HT-29 (cell line): ENCODE measurements at regions not wholly inside any gene's neighbourhood (a gene's known extent, or its start where the extent isn't known, plus 50 kb on each side); places are given as distances from the start of the nearest gene placed in this dataset.

ENCODE experiments used
- DNase-seq: peaks from one replicate; pipeline ENCODE4 v3.0.0-alpha.2; 2015; ENCODE audit warnings: low spot score

DNA sequence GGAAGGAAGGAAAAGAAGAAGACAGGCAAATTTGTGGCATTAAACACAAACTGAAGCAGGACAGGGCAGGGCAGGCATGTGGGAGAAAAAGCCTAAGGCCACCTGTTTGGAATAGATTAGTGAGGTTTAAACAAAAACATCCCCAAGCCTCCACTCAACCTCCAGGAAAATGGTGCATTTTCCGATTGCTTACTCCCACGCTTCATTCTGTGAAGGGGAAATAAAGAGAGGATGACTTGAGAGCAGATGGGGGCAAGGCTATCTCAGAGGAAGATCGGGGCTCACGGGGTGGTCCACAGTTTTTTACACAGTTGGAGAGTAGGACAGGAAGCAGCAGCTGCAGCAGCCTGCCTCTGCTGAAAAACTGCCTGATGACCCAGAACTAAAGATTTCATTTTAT, 250.9 kb downstream of the DUSP6 start:
- DNase-seq: no peak

DNA sequence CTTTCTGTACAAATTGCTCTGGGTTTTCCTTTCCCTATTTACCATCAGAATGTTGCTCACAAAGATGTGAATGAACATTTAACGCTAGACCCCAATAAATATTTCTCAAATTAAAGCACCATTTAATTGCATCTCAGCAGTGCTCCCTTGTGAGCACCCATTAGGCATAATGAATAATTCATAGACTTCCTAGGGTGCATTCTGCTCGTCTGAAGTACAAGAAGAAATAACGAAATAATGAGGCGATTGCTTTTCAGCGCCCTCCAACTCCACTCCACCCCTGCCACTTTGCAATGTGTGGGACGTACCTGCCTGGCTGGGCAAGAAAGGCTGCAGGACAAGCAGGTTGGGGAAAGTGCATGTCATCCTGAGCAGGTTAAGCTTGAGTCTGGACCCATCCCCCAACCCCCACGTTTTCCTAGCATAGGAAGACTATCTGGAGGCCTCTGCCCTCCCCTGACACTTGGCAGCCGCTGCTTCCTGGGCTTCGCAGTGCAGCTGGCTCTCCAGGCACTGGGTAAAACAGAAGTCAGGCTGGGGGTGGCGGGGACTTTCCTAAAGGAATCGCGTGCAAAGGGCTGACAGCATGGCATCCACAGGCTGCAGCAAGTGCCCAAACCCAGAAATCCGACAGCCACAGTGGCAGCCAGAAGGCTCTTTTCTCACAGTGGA, 253.7 kb downstream of the DUSP6 start:
- DNase-seq: no peak

GRCh38 chr12:89092297-89092696, 260.0 kb downstream of the DUSP6 start:
- no peak for DNase-seq

DNA sequence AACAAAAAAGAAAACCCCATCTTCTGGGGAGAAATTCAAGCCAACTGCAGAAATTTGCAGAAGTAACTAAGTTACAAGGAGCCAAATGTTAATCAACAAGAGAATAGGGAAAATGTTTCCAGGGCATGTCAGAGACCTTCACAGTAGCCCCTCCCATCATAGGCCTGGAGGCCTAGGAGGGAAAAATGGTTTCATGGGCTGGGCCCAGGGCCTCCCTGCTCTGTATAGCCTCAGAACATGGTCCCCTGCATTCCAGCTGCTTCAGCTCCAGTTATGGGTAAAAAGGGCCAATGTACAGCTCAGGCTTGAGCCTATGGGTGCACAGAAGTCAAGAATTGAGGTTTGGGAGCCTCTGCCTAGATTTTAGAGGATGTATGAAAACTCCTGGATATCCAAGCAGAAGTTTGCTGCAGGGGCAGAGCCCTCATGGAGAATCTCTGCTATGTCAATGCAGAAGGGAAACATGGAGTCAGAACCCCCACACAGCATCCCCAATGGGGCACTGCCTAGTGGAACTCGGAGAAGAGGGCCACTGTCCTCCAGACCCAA, 260.9 kb downstream of the DUSP6 start:
- no peak for DNase-seq

GRCh38 chr12:89089264-89089663, 263.0 kb downstream of the DUSP6 start:
- no peak for DNase-seq

GRCh38 chr12:89087876-89088275, 264.4 kb downstream of the DUSP6 start:
- no peak for DNase-seq

DNA sequence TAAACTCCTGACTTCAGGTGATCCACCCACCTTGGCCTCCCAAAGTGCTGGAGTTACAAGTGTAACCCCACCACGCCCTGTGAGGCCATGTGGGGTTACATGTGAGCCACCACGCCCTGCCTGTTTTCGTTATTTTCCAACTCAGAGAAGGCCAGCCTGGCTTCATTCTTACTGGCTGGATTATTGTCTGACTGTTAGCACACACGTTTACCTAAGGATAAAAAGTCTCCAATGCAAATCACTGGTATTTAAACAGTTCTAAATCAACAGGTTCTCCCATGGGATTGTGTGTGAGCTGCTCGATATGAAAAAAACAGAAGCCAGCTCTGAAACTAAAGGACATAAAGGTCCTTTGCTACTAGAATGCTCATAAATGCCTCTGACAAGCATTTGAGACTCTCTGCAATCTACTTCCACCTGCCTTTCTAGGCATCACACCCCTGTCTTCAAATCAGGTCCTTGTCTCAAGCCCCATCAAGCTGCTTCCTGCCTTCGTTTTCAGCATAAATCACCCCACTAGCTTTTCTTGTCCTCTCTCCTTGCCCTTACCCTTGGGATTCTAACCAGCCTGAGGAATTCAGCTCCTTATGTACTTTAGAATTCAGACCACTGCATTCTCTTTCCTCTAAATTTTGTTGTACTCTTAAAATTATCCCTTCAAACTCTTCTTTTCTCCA, 265.0 kb downstream of the DUSP6 start:
- no peak for DNase-seq

DNA sequence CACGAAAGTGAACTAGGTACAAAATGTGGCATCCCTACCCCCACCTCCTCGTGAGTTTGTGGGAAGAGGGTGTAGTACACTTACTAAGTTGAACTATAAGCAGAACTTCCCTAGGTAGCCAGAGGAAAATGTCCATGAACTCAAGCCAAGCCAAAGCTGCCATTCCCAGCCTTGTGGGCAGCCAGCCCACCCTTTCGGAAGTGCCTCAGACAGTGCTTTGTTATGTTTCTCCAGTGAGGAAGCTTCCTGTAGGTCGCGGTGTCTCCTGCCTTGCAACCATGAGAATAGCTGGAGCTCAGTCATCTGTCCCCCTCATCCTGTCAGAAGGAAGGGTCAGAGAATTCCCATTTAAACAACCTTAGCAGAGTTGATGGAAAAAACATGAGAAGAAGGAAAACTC, 266.9 kb downstream of the DUSP6 start:
- DNase-seq: no peak

GRCh38 chr12:89084751-89085150, 267.6 kb downstream of the DUSP6 start:
- no peak for DNase-seq

- DNase-seq: no peak
Observed at GRCh38 chr12:89083491-89083890, 268.8 kb downstream of the DUSP6 start.

DNA sequence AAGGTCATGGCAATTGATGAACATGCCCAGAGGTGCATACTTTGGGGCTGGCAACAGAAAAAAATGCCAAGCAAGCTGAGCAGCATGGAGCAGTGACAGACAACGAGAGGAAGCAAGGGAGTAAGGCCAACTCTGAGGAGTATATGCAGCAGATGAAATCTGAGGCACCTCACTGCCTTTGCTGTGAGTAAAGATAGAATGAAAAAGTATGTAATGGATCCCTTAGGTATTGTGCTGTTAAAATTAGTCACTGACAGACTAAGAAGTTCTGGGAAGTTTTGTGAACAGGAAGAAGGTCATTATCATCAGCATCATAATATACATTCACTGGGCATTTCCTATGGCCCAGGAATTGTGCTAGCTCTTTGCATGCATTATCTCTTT, 269.9 kb downstream of the DUSP6 start:
- no peak for DNase-seq

DNA sequence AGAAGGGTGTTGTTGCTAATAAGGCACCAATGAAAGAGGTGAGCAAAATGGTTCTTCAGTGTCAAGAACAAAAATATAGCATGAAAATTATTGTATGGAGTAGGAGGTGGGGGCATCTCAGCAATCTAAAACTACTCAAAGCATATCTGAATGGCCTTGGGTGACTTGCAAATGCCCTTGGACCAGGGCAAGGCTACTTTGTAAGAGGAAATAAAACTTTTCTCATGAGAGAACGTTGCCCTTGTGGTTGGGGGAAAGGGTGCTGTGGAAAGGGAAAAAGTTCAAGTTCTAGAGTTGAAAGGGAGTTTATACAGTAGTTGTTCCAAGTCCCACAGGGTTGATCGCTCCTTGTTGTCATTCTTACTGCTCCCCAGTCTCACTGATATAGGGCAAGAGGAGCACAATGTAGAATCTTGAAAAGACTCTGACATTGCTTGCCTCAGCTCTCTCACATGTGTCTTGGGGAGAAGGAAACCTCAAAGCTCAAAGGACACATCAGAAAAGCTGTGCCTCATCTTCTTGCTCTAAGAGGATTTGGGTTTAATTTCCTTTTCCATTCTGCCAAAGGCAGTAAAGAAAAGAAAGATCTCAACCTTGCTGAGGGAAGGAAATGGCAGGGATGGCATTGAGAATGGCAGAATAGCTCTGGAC, 270.5 kb downstream of the DUSP6 start:
- no peak for DNase-seq

DNA sequence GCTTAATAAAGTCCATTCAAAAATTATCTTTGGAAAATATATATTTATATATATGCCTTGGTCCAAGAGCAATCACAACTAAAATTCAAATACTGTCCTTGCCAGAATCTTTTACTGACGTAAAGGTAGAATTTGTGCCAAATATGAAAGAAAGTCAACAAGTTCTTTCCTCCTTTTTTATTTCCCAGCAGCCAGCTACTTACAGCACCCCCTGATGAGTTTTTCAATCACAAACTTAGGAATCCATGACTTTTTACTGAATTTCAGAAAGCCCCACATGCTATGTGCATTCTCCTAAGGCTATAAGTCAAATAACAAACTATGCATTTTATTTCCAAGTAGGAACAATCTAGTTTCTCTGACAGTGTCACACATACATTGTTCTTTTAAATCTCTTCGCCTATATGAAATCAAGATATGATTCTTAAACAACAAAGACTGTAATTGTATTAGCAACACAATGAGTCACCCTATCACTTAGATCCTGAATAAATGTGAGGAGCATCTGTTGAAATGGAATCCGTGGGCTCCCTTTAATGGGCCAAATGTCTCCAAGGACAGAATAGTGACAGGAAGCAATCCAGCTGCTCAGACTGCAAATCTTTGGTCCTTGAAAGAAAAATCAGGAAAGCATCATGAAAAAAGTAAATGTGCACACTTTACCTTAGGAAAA, 271.4 kb downstream of the DUSP6 start:
- peak; percentile 25 for DNase-seq

- no peak for DNase-seq
Observed at GRCh38 chr12:89075880-89076540, 276.3 kb downstream of the DUSP6 start.

DNA sequence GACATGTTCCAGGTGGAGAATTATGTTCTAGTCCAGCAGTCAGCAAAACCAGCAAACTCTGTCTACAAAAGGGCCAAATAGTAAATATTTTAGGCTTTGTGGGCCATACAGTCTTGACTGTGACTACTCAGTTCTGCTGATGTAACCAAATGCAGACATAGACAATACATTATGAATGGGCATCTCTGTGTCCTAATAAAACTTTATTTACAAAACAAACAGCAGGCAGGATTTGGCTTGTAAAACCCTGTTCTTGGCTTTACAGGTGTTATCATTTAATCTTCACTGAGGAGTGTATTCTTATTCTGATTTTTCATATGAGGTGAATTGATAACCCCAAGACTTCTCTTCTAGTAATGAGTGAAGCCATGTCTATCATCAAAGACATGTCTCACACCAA, 278.6 kb downstream of the DUSP6 start:
- no peak for DNase-seq

- no peak for DNase-seq
Observed at GRCh38 chr12:89073027-89073398, 279.3 kb downstream of the DUSP6 start.

DNA sequence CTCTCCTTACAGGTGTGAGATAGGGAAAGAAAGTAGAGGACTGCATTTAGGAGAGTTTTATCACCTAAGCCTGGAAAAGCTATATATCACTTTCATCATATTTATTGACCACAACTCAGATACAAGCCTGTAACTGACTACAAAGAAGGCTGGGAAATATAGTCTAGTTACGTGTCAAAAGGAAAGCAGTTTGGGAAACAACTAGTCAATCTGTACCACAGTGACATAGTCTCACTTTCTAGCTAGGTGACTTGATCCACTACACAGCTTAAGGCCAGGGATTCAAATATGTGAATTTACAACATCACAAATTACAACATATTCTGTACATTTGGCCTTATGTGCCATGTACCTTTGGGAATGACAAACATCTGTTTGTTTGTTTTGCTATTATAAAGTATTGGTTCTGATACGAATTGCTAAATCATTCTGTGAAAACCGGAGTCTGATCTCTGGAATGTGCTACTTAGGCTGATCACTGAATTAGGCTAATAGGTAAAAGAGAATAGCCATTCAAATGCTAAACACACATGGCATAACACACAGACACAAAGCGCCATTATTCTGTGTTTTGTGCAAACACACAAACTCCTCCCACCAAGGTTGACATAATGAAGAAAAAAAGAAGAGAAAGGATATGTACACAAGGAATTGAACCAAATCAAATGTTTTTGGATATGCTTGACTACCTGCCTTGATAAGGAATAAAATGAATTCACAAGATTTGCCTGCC, 279.8 kb downstream of the DUSP6 start:
- DNase-seq: no peak

DNA sequence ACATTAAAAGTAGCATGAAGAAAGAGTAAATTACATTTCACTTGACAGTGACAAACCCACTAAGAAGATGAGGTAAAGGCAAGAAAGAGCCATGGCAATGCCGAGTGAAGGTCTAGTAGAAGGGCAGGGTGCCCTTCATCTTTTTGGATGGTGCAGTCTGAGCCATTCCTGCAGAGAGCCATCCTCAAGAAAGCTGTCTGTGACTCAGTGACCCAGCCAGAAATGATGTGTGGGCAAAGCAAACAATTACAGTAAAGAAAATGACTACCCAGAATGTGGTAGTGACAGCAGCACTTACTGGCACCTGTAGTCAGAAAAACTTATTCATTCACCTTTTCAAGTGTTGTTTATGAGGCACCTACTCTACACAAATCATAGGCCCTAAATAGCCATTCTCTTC, 281.7 kb downstream of the DUSP6 start:
- no peak for DNase-seq

GRCh38 chr12:89069431-89069830, 282.9 kb downstream of the DUSP6 start:
- DNase-seq: no peak

DNA sequence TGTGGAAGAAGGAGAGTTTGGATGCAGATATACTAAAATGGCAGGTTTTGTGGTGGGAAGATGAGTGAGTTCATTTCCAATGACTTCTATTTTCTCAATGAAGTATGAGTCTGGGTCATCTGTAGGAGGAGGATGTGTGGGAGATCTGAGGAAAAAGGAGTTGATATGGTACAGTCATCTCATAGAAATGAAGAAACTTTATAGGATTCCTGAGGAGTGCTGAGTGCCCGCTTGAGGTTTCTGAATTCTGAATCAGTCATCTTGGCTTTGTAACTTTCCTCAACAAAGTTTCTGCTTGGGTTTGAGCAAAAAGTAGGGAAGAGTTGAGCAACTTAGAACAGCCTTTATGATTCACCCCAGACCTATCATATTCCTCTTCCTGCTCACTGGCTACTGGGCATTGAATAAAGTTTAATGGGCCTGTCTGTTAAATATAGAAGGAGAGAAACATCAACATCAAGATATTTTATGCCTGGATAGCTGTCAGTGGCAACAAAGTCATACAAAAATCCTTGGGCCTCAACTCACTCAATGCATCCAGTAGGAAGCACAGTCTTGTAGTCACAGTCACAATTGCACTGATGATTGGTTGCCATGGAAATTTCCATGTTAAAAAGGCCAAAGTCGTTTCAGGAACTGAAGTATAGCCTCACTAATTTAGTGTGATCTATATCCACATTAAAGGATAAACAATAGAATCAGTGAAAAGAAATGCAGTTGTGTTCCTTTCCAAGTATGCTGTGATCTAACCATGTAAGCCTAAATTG, 284.7 kb downstream of the DUSP6 start:
- no peak for DNase-seq
